ENCODE measurements at regions not wholly inside any gene's neighbourhood (a gene's known extent, or its start where the extent isn't known, plus 50 kb on each side); places are given as distances from the start of the nearest gene placed in this dataset.

DNA sequence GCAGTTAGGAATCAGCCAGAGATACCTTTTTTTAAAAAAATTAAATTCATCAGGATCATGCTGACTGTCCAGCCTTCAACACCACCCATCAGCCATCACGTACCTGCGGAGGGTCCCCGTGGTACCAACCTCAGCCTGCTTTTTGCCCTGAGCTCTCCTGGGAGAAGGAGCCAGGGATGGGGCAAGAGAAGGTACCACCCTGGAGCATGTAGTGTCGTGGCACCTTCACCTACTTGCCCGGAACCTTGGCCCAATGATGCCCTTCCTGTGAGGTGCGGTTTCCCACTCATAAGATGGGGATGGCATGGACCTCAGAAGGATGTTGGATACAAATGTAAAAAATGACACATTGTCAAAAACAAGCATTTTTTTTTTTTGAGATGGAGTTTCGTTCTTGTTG lies 88.4 kb upstream of the C1orf174 start:
- TF ChIP-seq CTCF (IDR thresholded peaks at IDR 0.05; ENCODE audit: insufficient read depth, low read length, poor library complexity, severe bottlenecking) (no peak), EZH2phosphoT487 (conservative IDR thresholded peaks at IDR 0.05; ENCODE audit: low read length) (no peak)
